Activated CD4-positive, alpha-beta T cell treated with anti-CD3 and anti-CD28 coated beads, Interleukin-2, amount 50 U/mL, for 48 hours (primary cell): ENCODE measurements at regions not wholly inside any gene's neighbourhood (a gene's known extent, or its start where the extent isn't known, plus 50 kb on each side); places are given as distances from the start of the nearest gene placed in this dataset.

Source experiments
- DNase-seq, 2 experiments: peaks; one replicate each; pipeline ENCODE4 v3.0.0-alpha.2; 2020

GRCh38 chr13:73741111-73741510, 393.1 kb downstream of the KLF12 start:
- no peak for DNase-seq

GRCh38 chr13:73740666-73741065, 393.5 kb downstream of the KLF12 start:
- DNase-seq: no peak

- no peak for DNase-seq
These were observed 394.8 kb downstream of the KLF12 start for GRCh38 chr13:73739394-73739793.

- no peak for DNase-seq
These were observed 395.6 kb downstream of the KLF12 start for GRCh38 chr13:73738626-73739025.

GRCh38 chr13:73737214-73737613, 397.0 kb downstream of the KLF12 start:
- no peak for DNase-seq

- DNase-seq: no peak
These were observed 400.5 kb downstream of the KLF12 start for GRCh38 chr13:73733706-73734105.

GRCh38 chr13:73732350-73732749, 401.9 kb downstream of the KLF12 start:
- DNase-seq: no peak

GRCh38 chr13:73731564-73731963, 402.6 kb downstream of the KLF12 start:
- no peak for DNase-seq

- DNase-seq: no peak
These were observed 404.2 kb downstream of the KLF12 start for GRCh38 chr13:73730014-73730413.

- no peak for DNase-seq
These were observed 405.2 kb downstream of the KLF12 start for GRCh38 chr13:73729046-73729445.

GRCh38 chr13:73722120-73722519, 412.1 kb downstream of the KLF12 start:
- no peak for DNase-seq

- DNase-seq: no peak
These were observed 412.6 kb downstream of the KLF12 start for GRCh38 chr13:73721571-73721970.

GRCh38 chr13:73720216-73720840, 413.9 kb downstream of the KLF12 start:
- DNase-seq: no peak

GRCh38 chr13:73718246-73718645, 416.0 kb downstream of the KLF12 start:
- DNase-seq: no peak

GRCh38 chr13:73717632-73718031, 416.6 kb downstream of the KLF12 start:
- DNase-seq: peak in 1 of 2 experiments; percentile 10

GRCh38 chr13:73715911-73716510, 418.2 kb downstream of the KLF12 start:
- DNase-seq: no peak

GRCh38 chr13:73715114-73715910, 418.9 kb downstream of the KLF12 start:
- peak; percentile 23 to 50 for DNase-seq

GRCh38 chr13:73714522-73714921, 419.7 kb downstream of the KLF12 start:
- DNase-seq: peak in 1 of 2 experiments; percentile 16

- DNase-seq: peak; percentile 30 to 40
These were observed 425.7 kb downstream of the KLF12 start for GRCh38 chr13:73708393-73708985.

- peak in 1 of 2 experiments; percentile 11 for DNase-seq
These were observed 429.6 kb downstream of the KLF12 start for GRCh38 chr13:73704587-73704986.

GRCh38 chr13:73703606-73704005, 430.6 kb downstream of the KLF12 start:
- no peak for DNase-seq

GRCh38 chr13:73702419-73703071, 431.7 kb downstream of the KLF12 start:
- peak; percentile 15 to 35 for DNase-seq

GRCh38 chr13:73701160-73701559, 433.0 kb downstream of the KLF12 start:
- DNase-seq: no peak
